HG03103 (cell line): ENCODE measurements at regions not wholly inside any gene's neighbourhood (a gene's known extent, or its start where the extent isn't known, plus 50 kb on each side); places are given as distances from the start of the nearest gene placed in this dataset.
"Not testable (repeated sequence)": the region's sequence is repeated elsewhere in the genome, so short reads cannot be mapped to it uniquely, and the experiment has no call there.

Source experiments
- ATAC-seq: cut with Tn5 transposase; IDR thresholded peaks from one replicate; pipeline ENCODE4 v1.9.1; 2021; ENCODE audit warnings: low read depth; ENCODE audit not compliant: unreplicated experiment

DNA sequence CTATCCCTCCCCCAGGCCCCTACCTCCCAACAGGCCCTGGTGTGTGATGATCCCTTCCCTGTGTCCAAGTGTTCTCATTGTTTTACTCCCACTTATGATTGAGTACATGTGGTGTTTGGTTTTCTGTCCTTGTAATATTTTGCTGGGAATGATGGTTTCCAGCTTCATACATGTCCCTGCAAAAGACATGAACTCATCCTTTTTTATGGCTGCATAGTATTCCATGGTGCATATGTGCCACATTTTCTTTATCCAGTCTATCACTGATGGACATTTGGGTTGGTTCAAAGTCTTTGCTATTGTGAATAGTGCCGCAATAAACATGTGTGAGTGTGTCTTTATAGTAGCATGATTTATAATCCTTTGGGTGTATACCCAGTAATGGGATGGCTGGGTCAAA lies 151.7 kb downstream of the VSIG4 start:
- ATAC-seq: not testable (repeated sequence)

- ATAC-seq: no peak
Measured at GRCh38 chrX:65883556-65883955, 156.3 kb downstream of the VSIG4 start.

GRCh38 chrX:65879977-65880799 lies 159.7 kb downstream of the VSIG4 start:
- ATAC-seq: no peak

DNA sequence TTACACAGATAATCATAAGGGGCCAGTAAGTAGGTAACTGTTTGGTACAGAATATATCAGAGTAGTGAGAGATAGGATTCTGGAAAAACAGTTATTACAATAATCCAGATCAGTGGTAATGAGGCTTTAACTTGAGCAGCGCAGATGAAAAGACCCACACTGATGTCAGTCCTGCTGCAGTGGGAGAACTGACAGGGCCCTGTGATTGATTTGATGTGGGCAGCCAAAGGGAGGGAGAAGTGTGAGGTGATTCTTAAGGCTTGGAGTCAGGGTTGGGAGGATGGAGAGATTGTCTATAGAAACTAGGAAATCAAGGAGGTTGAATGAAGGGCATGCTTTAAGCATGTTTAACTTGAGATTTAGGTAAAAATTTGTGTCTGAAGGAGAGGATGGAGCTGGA lies 161.4 kb downstream of the VSIG4 start:
- ATAC-seq: no peak

DNA sequence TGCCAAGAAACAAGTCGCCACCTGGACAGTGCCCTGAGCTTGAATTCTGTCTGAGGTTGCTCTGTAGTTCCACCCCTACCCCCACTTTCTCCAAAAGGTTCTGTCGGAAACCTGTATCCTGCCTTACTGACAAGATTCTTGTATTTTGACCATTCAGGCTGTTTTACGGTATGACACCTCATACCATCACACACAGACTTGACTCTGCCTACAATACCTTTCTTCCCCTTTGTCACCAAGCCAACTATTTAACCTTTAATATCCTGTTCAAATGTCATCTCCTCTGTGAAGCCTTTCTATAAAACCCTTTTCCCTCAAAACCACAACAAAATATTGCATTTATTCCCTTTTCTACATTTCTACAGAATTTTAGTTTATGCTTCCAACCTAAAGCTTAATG lies 161.9 kb downstream of the VSIG4 start:
- no peak for ATAC-seq

DNA sequence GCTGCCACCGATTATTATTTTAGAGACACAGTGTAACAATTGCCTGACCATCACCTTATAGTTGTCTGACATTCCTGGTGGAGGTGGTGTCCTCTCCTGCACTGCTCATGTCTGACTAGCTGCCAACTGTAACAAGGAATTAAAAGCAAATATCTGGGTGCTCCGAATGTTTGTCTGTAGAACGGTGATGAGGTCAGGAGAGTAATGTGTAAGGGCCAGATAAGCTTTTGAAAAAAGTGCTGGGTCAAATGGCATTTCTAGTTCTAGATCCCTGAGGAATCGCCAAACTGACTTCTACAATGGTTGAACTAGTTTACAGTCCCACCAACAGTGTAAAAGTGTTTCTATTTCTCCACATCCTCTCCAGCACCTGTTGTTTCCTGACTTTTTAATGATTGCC lies 164.3 kb downstream of the VSIG4 start:
- ATAC-seq: not testable (repeated sequence)

GRCh38 chrX:65874765-65875164 lies 165.1 kb downstream of the VSIG4 start:
- no peak for ATAC-seq

GRCh38 chrX:65874110-65874509 lies 165.8 kb downstream of the VSIG4 start:
- ATAC-seq: no peak

DNA sequence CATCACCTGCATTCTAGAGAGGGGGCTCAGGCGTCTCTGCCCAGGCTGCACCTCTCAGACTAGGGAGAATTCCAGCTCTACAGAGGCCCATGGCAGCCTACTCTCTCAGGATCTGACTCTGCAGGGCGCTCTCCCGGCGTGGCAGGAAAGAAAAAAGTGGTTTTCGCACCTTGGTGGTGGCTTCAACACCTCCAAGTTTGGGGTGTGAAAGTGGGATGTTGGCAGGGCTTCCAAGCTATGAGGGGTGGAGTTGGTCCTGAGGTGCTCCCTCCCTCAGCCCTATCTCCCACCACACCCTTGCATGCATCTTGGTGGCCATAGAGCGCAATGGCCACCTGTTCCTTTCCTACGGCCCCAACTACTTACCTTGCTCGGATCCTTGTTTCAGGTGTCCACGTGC lies 166.5 kb downstream of the VSIG4 start:
- ATAC-seq: no peak

- ATAC-seq: no peak
Measured at GRCh38 chrX:65871671-65872311, 168.1 kb downstream of the VSIG4 start.

- not testable (repeated sequence) for ATAC-seq
Measured at GRCh38 chrX:65870544-65870943, 169.3 kb downstream of the VSIG4 start.

- ATAC-seq: no peak
Measured at GRCh38 chrX:65866773-65867172, 173.1 kb downstream of the VSIG4 start.

- ATAC-seq: peak; percentile 83
Measured at GRCh38 chrX:65866146-65866545, 173.7 kb downstream of the VSIG4 start.

GRCh38 chrX:65862638-65863037 lies 177.2 kb downstream of the VSIG4 start:
- no peak for ATAC-seq

- no peak for ATAC-seq
Measured at GRCh38 chrX:65859299-65859698, 180.6 kb downstream of the VSIG4 start.

GRCh38 chrX:65854437-65854836 lies 185.4 kb downstream of the VSIG4 start:
- ATAC-seq: not testable (repeated sequence)

DNA sequence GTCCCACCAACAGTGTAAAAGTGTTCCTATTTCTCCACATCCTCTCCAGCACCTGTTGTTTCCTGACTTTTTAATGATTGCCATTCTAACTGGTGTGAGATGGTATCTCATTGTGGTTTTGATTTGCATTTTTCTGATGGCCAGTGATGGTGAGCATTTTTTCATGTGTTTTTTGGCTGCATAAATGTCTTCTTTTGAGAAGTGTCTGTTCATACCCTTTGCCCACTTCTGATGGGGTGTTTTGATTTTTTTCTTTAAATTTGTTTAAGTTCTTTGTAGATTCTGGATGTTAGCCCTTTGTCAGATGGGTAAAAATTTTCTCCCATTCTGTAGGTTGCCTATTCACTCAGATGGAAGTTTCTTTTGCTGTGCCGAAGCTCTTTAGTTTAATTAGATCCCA lies 183.9 kb downstream of the MSN start:
- ATAC-seq: not testable (repeated sequence)

- ATAC-seq: not testable (repeated sequence)
Measured at GRCh38 chrX:65850821-65851220, 183.4 kb downstream of the MSN start.

GRCh38 chrX:65846974-65847373 lies 179.5 kb downstream of the MSN start:
- no peak for ATAC-seq

DNA sequence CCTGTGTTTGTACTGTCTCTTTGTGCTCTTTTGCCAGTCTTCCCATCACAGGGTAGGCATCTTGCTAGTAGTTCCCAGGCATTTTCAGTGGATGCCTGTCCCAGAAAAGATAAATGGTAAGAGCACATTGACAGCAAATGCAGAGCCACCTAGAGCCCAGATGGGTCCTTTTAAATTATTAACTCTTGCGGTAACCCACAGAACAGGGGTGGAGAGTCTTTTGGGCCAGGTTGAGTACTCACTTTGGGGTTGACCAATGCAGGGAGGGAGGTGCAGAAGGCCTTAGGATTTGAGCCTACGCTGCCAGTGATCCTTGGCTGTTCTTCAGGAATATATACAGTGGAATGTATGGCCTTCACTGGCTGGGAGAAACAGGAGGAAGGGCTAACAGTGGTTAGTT lies 173.8 kb downstream of the MSN start:
- no peak for ATAC-seq

DNA sequence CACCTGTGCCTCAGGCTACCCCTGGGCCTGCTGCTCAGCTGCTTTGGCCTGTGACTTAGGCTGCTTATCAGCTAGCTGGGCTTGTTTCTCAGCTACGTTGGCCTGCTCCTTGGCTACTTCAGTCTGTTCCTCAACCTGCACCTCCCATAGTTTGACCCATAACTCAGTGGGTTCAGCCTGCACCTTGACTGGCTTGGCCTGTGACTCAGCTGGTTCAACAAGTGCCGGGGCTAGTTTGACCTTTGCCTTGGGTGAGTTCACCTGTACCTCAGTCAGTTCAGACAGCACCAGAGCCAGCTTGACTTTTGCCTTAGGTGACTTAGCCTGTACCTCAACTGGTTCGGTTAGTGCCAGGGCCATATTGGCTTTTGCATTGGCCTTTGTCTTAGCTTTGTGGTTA lies 171.2 kb downstream of the MSN start:
- no peak for ATAC-seq
